ENCODE measurements at regions not wholly inside any gene's neighbourhood (a gene's known extent, or its start where the extent isn't known, plus 50 kb on each side); places are given as distances from the start of the nearest gene placed in this dataset.

DNA sequence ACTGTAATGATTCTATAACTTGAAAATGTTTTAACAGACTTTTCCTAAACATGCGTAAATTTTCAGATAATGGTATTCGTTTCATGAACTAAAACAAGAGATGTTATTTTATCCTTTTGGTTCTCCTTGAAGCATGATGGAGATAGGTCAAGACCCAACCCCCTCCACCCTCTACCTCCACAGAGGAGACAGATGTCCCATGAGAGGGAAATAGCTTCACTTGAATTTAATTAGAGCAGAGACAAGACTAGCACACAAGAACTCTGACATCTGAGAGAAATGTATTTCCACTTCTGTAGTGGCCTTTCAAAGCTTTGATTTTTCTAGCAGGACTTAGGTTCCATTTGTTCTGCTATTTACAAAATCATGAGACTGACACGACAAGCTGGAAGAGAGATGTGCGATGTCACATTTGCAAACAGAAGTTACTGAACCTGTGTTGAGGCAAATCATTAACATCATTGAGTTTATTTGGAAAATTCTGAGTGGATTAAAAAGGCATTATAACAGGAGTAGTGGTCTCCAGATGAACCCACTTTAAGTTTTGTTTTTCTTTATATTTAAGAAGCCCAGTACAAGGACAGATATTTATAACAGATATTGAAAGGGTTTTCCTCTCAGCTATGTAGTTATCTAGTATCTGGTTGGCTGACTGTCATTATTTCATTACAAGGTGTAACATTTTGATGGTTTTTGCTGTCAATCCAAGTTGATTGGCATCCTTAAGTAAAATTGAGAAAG lies 276.2 kb downstream of the ASXL3 start:
- TF ChIP-seq POLR2A (IDR thresholded peaks at IDR 0.05) = no peak
- TF ChIP-seq, protein P1, sequence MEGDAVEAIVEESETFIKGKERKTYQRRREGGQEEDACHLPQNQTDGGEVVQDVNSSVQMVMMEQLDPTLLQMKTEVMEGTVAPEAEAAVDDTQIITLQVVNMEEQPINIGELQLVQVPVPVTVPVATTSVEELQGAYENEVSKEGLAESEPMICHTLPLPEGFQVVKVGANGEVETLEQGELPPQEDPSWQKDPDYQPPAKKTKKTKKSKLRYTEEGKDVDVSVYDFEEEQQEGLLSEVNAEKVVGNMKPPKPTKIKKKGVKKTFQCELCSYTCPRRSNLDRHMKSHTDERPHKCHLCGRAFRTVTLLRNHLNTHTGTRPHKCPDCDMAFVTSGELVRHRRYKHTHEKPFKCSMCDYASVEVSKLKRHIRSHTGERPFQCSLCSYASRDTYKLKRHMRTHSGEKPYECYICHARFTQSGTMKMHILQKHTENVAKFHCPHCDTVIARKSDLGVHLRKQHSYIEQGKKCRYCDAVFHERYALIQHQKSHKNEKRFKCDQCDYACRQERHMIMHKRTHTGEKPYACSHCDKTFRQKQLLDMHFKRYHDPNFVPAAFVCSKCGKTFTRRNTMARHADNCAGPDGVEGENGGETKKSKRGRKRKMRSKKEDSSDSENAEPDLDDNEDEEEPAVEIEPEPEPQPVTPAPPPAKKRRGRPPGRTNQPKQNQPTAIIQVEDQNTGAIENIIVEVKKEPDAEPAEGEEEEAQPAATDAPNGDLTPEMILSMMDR (IDR thresholded peaks at IDR 0.05) = no peak
